ENCODE measurements at regions not wholly inside any gene's neighbourhood (a gene's known extent, or its start where the extent isn't known, plus 50 kb on each side); places are given as distances from the start of the nearest gene placed in this dataset.

DNA sequence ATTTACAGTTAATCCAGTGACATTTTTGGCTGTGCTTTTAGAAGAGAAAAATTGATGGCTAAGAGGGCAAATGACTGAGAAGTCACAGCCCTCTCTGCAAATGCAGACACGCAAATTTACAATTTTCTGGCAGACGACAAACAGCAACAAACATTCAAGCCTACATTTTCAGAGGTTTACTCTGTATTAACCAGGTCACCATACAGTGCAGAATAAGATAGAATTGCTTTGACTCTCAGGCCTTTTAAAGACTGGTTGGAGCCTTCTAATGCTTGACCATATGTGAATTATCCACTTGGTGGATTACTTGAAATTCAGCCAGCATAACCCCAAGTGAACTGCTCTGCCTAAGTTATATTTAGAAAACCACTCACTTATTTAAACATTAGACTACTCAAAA lies 65.5 kb upstream of the FOXN2 start:
- no peak for TF ChIP-seq CEBPB (IDR thresholded peaks at IDR 0.05)
- no peak for TF ChIP-seq EGR1 (IDR thresholded peaks at IDR 0.05)
- no peak for TF ChIP-seq FOXM1 (IDR thresholded peaks at IDR 0.05; ENCODE audit: borderline replicate concordance, low read depth)
- TF ChIP-seq YY1 (IDR thresholded peaks at IDR 0.05; ENCODE audit: low read depth): no peak
- TF ChIP-seq EP300 (IDR thresholded peaks at IDR 0.05; ENCODE audit: borderline replicate concordance): no peak
- no peak for TF ChIP-seq TCF12 (IDR thresholded peaks at IDR 0.05; ENCODE audit: low read depth)
- TF ChIP-seq TAF1 (IDR thresholded peaks at IDR 0.05; ENCODE audit: low read depth): no peak
- TF ChIP-seq MAX (IDR thresholded peaks at IDR 0.05): no peak
- no peak for TF ChIP-seq RAD21 (IDR thresholded peaks at IDR 0.05; ENCODE audit: low read depth)
- TF ChIP-seq REST (IDR thresholded peaks at IDR 0.05; ENCODE audit: low read depth): no peak
- TF ChIP-seq, protein P1, sequence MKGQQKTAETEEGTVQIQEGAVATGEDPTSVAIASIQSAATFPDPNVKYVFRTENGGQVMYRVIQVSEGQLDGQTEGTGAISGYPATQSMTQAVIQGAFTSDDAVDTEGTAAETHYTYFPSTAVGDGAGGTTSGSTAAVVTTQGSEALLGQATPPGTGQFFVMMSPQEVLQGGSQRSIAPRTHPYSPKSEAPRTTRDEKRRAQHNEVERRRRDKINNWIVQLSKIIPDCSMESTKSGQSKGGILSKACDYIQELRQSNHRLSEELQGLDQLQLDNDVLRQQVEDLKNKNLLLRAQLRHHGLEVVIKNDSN (IDR thresholded peaks at IDR 0.05): no peak
- TF ChIP-seq CREB1 (IDR thresholded peaks at IDR 0.05; ENCODE audit: low read depth): no peak
- no peak for TF ChIP-seq NFIC (IDR thresholded peaks at IDR 0.05)
- no peak for TF ChIP-seq TEAD4 (IDR thresholded peaks at IDR 0.05)
